HEK293 (cell line): ENCODE measurements at regions not wholly inside any gene's neighbourhood (a gene's known extent, or its start where the extent isn't known, plus 50 kb on each side); places are given as distances from the start of the nearest gene placed in this dataset.

Experiments
- CTCF ChIA-PET: fragments of 350-600 bp; formaldehyde crosslinking; extraction: SDS; loops from one replicate; lab custom pipeline; 2021; ENCODE audit warnings: antibody characterized with exemption; lab: Yijun Ruan, JAX
- POLR2A ChIA-PET: fragments of 300-600 bp; formaldehyde crosslinking; extraction: SDS; loops from one replicate; lab custom pipeline; 2020; ENCODE audit warnings: antibody characterized with exemption, inconsistent platforms; lab: Yijun Ruan, JAX
- H3K27ac ChIP-seq: fragments of 200-500 bp; sonication (Bioruptor generic); 2 replicates; pipeline ENCODE4 v1.5.1; 2014; ENCODE audit warnings: low read depth, low read length, control low read depth, inconsistent platforms; ENCODE audit errors: extremely low read depth
- H3K36me3 ChIP-seq, 2 experiments: fragments of 200-500 bp in 1 of 2; sonication (Bioruptor generic) in 1 of 2; 1 replicate in 1 of 2; 2 replicates in 1 of 2; pipeline ENCODE4 v1.5.1; 2014 to 2017; ENCODE audit warnings: inconsistent platforms in 2 of 2, low read length in 2 of 2; ENCODE audit not compliant: control insufficient read depth in 2 of 2, insufficient read depth in 1 of 2
- H3K4me1 ChIP-seq: fragments of 200-500 bp; sonication (Bioruptor generic); 2 replicates; pipeline ENCODE4 v1.5.1; 2014; ENCODE audit warnings: mild to moderate bottlenecking, low read length, inconsistent platforms; ENCODE audit not compliant: control insufficient read depth, insufficient read depth
- H3K4me3 ChIP-seq: 2 replicates; pipeline ENCODE4 v1.5.1; 2011; ENCODE audit warnings: low read depth, mild to moderate bottlenecking, control low read depth, low read length, moderate library complexity
- H3K9me3 ChIP-seq: fragments of 200-500 bp; sonication (Bioruptor generic); 2 replicates; pipeline ENCODE4 v1.5.1; 2014; ENCODE audit warnings: low read depth, low read length, inconsistent platforms; ENCODE audit not compliant: control insufficient read depth, insufficient read depth
- BCL11B ChIP-seq: fragments of 450-650 bp; formaldehyde crosslinking; IDR thresholded peaks from 2 replicates; pipeline ENCODE4 v1.5.1; 2016; ENCODE audit warnings: low read depth, missing biosample characterization, missing genetic modification characterization
- GLI2 ChIP-seq: fragments of 450-650 bp; formaldehyde crosslinking; IDR thresholded peaks from 2 replicates; pipeline ENCODE4; 2017; ENCODE audit warnings: missing biosample characterization, missing genetic modification characterization, low read depth, borderline replicate concordance
- HOXC10 ChIP-seq: sonication (generic); formaldehyde crosslinking; IDR thresholded peaks from 2 replicates; pipeline ENCODE4 v1.8.1; 2023; ENCODE audit warnings: mild to moderate bottlenecking, missing genetic modification reagents
- IKZF3 ChIP-seq: fragments of 450-650 bp; IDR thresholded peaks from 2 replicates; pipeline ENCODE4 v1.5.0; 2018; ENCODE audit warnings: missing biosample characterization, mild to moderate bottlenecking, missing genetic modification characterization, moderate library complexity
- REST ChIP-seq: fragments of 450-650 bp; formaldehyde crosslinking; IDR thresholded peaks from 2 replicates; pipeline ENCODE4 v1.5.1; 2016; ENCODE audit warnings: missing biosample characterization, missing genetic modification characterization
- ZEB2 ChIP-seq: fragments of 450-650 bp; formaldehyde crosslinking; IDR thresholded peaks from 2 replicates; pipeline ENCODE4 v1.5.1; 2016; ENCODE audit warnings: missing biosample characterization, missing genetic modification characterization
- ZFHX2 ChIP-seq: fragments of 450-650 bp; formaldehyde crosslinking; conservative IDR thresholded peaks from 2 replicates; pipeline ENCODE4 v1.5.1; 2016; ENCODE audit warnings: missing biosample characterization, missing genetic modification characterization
- ZNF112 ChIP-seq: fragments of 450-650 bp; formaldehyde crosslinking; IDR thresholded peaks from 2 replicates; pipeline ENCODE4 v1.5.0; 2017; ENCODE audit warnings: missing biosample characterization, missing genetic modification characterization
- ZNF155 ChIP-seq: fragments of 450-650 bp; formaldehyde crosslinking; IDR thresholded peaks from 2 replicates; pipeline ENCODE4 v1.5.1; 2016; ENCODE audit warnings: missing biosample characterization, missing genetic modification characterization
- ZNF239 ChIP-seq: fragments of 450-650 bp; formaldehyde crosslinking; IDR thresholded peaks from 2 replicates; pipeline ENCODE4 v1.5.1; 2016; ENCODE audit warnings: missing biosample characterization, missing genetic modification characterization
- ZNF513 ChIP-seq: fragments of 450-650 bp; IDR thresholded peaks from 2 replicates; pipeline ENCODE4 v1.5.1; 2018; ENCODE audit warnings: missing biosample characterization, missing genetic modification characterization
- ZNF548 ChIP-seq: fragments of 450-650 bp; formaldehyde crosslinking; IDR thresholded peaks from 2 replicates; pipeline ENCODE4 v1.5.1; 2016; ENCODE audit warnings: missing biosample characterization, missing genetic modification characterization
- ZNF610 ChIP-seq: fragments of 450-650 bp; formaldehyde crosslinking; IDR thresholded peaks from 2 replicates; pipeline ENCODE4 v1.5.1; 2016; ENCODE audit warnings: missing biosample characterization, missing genetic modification characterization, borderline replicate concordance
- ZNF623 ChIP-seq: fragments of 450-650 bp; formaldehyde crosslinking; IDR thresholded peaks from 2 replicates; pipeline ENCODE4 v1.5.1; 2016; ENCODE audit warnings: missing biosample characterization, missing genetic modification characterization
- ZNF624 ChIP-seq: fragments of 450-650 bp; formaldehyde crosslinking; IDR thresholded peaks from 2 replicates; pipeline ENCODE4 v1.5.1; 2017; ENCODE audit warnings: missing biosample characterization, missing genetic modification characterization
- ZNF658 ChIP-seq: fragments of 450-650 bp; formaldehyde crosslinking; IDR thresholded peaks from 2 replicates; pipeline ENCODE4; 2016; ENCODE audit warnings: missing biosample characterization, missing genetic modification characterization
- ZNF707 ChIP-seq: fragments of 450-650 bp; formaldehyde crosslinking; IDR thresholded peaks from 2 replicates; pipeline ENCODE4 v1.5.1; 2016; ENCODE audit warnings: missing biosample characterization, missing genetic modification characterization
- ZNF791 ChIP-seq: fragments of 450-650 bp; formaldehyde crosslinking; IDR thresholded peaks from 2 replicates; pipeline ENCODE4 v1.5.1; 2016; ENCODE audit warnings: missing biosample characterization, missing genetic modification characterization
- ZNF792 ChIP-seq: fragments of 450-650 bp; formaldehyde crosslinking; IDR thresholded peaks from 2 replicates; pipeline ENCODE4 v1.5.1; 2016; ENCODE audit warnings: missing biosample characterization, missing genetic modification characterization
- ZNF830 ChIP-seq: fragments of 450-650 bp; IDR thresholded peaks from 2 replicates; pipeline ENCODE4 v1.5.0; 2018; ENCODE audit warnings: missing biosample characterization, missing genetic modification characterization, low read depth, mild to moderate bottlenecking, moderate library complexity
- ZSCAN18 ChIP-seq: fragments of 450-650 bp; formaldehyde crosslinking; IDR thresholded peaks from 2 replicates; pipeline ENCODE4 v1.5.1; 2016; ENCODE audit warnings: missing biosample characterization, missing genetic modification characterization
- TF ChIP-seq, protein P1 (sequence below): sonication (generic); formaldehyde crosslinking; IDR thresholded peaks from 2 replicates; pipeline ENCODE4 v1.8.1; 2022; ENCODE audit warnings: mild to moderate bottlenecking, moderate library complexity, missing genetic modification reagents
- TF ChIP-seq, protein P2 (sequence below): fragments of 450-650 bp; formaldehyde crosslinking; IDR thresholded peaks from 2 replicates; pipeline ENCODE4 v1.5.1; 2016; ENCODE audit warnings: missing biosample characterization, missing genetic modification characterization

- no peak for TF ChIP-seq REST (tag by site-specific recombination)
- TF ChIP-seq IKZF3 (tag by site-specific recombination), result no peak
- TF ChIP-seq, protein P1, sequence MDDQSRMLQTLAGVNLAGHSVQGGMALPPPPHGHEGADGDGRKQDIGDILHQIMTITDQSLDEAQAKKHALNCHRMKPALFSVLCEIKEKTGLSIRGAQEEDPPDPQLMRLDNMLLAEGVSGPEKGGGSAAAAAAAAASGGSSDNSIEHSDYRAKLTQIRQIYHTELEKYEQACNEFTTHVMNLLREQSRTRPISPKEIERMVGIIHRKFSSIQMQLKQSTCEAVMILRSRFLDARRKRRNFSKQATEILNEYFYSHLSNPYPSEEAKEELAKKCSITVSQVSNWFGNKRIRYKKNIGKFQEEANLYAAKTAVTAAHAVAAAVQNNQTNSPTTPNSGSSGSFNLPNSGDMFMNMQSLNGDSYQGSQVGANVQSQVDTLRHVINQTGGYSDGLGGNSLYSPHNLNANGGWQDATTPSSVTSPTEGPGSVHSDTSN (CRISPR knock-in tag), result no peak
Observed at GRCh38 chr7:119177863-119178262, 953.4 kb downstream of the ANKRD7 start (continued).

DNA sequence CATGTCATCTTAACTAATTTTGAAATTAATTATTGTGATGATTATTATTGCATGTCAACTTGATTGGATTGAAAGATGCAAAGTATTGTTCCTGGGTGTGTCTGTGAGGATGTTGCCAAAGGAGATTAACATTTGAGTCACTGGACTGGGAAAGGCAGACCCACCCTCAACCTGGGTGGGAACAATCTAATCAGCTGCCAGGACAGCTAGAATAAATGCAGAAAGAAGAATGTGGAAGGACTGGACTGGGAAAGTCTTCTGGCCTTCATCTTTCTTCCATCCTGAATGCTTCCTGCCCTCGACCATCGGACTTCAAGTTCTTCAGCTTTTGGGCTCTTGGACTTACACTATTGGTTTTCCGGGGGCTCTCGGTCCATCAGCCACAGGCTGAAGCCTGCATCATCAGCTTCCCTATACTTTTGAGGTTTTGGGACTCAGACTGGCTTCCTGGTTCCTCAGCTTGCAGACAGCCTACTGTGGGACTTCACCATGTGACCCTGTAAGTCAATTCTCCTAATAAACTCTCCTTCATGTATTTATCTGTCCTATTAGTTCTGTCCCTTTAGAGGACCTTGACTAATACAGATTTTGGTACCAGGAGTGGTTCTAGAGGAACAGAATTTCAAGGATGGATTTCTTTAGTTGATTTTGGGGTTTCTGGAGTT is 959.8 kb downstream of the ANKRD7 start:
- no peaks in the 10 kb centered on the region for H3K4me1 ChIP-seq
- H3K9me3 ChIP-seq, result no peaks in the 10 kb centered on the region
- no peak overlapping the region for H3K27ac ChIP-seq
- H3K36me3 ChIP-seq, result no peaks in the 10 kb centered on the region
- H3K4me3 ChIP-seq, result no peak overlapping the region
- POLR2A ChIA-PET, result no interaction called here
- CTCF ChIA-PET, result no interaction called here
- TF ChIP-seq ZNF792 (tag by site-specific recombination), result no peak
- TF ChIP-seq HOXC10 (CRISPR knock-in tag), result no peak
- TF ChIP-seq ZEB2 (tag by site-specific recombination), result no peak
- TF ChIP-seq ZSCAN18 (tag by site-specific recombination), result no peak
- TF ChIP-seq ZFHX2 (tag by site-specific recombination), result no peak
- TF ChIP-seq, protein P2, sequence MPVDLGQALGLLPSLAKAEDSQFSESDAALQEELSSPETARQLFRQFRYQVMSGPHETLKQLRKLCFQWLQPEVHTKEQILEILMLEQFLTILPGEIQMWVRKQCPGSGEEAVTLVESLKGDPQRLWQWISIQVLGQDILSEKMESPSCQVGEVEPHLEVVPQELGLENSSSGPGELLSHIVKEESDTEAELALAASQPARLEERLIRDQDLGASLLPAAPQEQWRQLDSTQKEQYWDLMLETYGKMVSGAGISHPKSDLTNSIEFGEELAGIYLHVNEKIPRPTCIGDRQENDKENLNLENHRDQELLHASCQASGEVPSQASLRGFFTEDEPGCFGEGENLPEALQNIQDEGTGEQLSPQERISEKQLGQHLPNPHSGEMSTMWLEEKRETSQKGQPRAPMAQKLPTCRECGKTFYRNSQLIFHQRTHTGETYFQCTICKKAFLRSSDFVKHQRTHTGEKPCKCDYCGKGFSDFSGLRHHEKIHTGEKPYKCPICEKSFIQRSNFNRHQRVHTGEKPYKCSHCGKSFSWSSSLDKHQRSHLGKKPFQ (tag by site-specific recombination), result no peak
- no peak for TF ChIP-seq ZNF548 (tag by site-specific recombination)
- TF ChIP-seq BCL11B (tag by site-specific recombination), result no peak
- TF ChIP-seq ZNF112 (tag by site-specific recombination), result no peak
- TF ChIP-seq, all 188 proteins: peak for 0

GRCh38 chr7:119196183-119196582 is 971.7 kb downstream of the ANKRD7 start:
- Histone ChIP-seq H3K4me1 (no peaks in the 10 kb centered on the region), H3K4me3 (no peak overlapping the region), H3K36me3 (no peaks in the 10 kb centered on the region), H3K27ac (no peak overlapping the region), H3K9me3 (no peaks in the 10 kb centered on the region)
- ChIA-PET CTCF (interaction anchor here (1.6 kb wide), 1 partner anchor 20 kb away, joined by 5 read pairs; no protein-coding TSS in a partner anchor), POLR2A (no interaction called here)
- TF ChIP-seq ZNF155 (tag by site-specific recombination), result no peak
- no peak for TF ChIP-seq ZNF791 (tag by site-specific recombination)
- no peak for TF ChIP-seq ZNF624 (tag by site-specific recombination)
- TF ChIP-seq ZNF610 (tag by site-specific recombination), result no peak
- TF ChIP-seq ZNF239 (tag by site-specific recombination), result no peak
- no peak for TF ChIP-seq GLI2 (tag by site-specific recombination)
- no peak for TF ChIP-seq ZNF658 (tag by site-specific recombination)
- no peak for TF ChIP-seq ZNF830
- TF ChIP-seq ZNF513, result no peak
- TF ChIP-seq ZNF623 (tag by site-specific recombination), result no peak
- TF ChIP-seq, protein P2 (tag by site-specific recombination), result no peak
- no peak for TF ChIP-seq ZNF707 (tag by site-specific recombination)
